Immature natural killer cell (primary cell): ENCODE measurements at regions not wholly inside any gene's neighbourhood (a gene's known extent, or its start where the extent isn't known, plus 50 kb on each side); places are given as distances from the start of the nearest gene placed in this dataset.

Experiments used
- DNase-seq, 3 donors: peaks; one replicate each; pipeline ENCODE4 v3.0.0; 2022; ENCODE audit warnings: mixed read lengths in 1 of 3
- H3K27ac Mint-ChIP-seq, 6 donors: one replicate each; pipeline ENCODE4 v1.8.0; 2020; ENCODE audit warnings: mixed read lengths in 6 of 6, mild to moderate bottlenecking in 5 of 6, inconsistent platforms in 4 of 6, moderate library complexity in 3 of 6
- H3K27me3 Mint-ChIP-seq, 3 donors: one replicate each; pipeline ENCODE4 v1.8.0; 2020 to 2021; ENCODE audit warnings: low read depth in 3 of 3, mild to moderate bottlenecking in 3 of 3, mixed read lengths in 3 of 3, moderate library complexity in 3 of 3, inconsistent platforms in 1 of 3
- H3K36me3 Mint-ChIP-seq, 3 donors: one replicate each; pipeline ENCODE4 v1.8.0; 2020; ENCODE audit warnings: mixed read lengths in 3 of 3, inconsistent platforms in 2 of 3, mild to moderate bottlenecking in 2 of 3
- H3K4me1 Mint-ChIP-seq, 2 donors: one replicate each; pipeline ENCODE4 v1.8.0; 2020; ENCODE audit warnings: inconsistent platforms in 2 of 2, mild to moderate bottlenecking in 2 of 2, mixed read lengths in 2 of 2, moderate library complexity in 1 of 2
- H3K4me3 Mint-ChIP-seq, 5 donors: one replicate each; pipeline ENCODE4 v1.8.0; 2020; ENCODE audit warnings: mild to moderate bottlenecking in 5 of 5, mixed read lengths in 5 of 5, inconsistent platforms in 3 of 5, moderate library complexity in 3 of 5
- H3K9me3 Mint-ChIP-seq, 6 donors: one replicate each; pipeline ENCODE4 v1.8.0; 2020; ENCODE audit warnings: mild to moderate bottlenecking in 6 of 6, mixed read lengths in 6 of 6, inconsistent platforms in 4 of 6, moderate library complexity in 3 of 6

DNA sequence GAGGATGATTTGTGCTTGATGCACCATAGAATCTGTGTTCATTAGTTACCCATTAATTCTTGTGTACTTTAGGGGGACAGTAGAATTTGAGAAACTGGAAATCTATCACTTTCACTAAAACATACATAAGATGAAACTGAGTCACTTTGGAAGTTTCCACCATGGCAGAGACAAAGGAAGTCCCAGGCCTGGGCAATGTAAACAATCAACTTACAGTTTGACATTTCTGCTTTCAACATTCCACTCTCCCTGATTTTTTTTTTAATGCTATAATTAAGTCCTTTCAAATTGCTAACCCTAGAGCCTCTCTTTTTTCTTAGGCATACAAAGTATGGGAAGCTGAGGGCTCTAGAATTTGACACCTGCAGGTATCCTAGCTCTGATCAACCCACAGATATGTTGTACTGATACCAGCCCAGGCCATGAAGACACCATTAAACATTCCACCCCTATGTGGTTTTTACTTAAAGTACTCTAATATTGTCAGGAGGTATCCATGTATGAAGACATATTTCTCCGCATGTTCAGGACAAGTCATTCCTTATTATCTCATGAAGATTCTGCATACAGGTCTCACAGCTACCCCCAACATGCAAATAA lies 88.5 kb upstream of the GLS start:
- H3K9me3 Mint-ChIP-seq: no peaks in the 10 kb centered on the region
- peaks cover 0 to 5% (median 4%) of the 10 kb centered on the region in 3 donors for H3K27me3 Mint-ChIP-seq
- H3K4me3 Mint-ChIP-seq: peak overlapping the region in 2 of 5 donors; percentile 5 to 62
- no peak for DNase-seq
- peaks cover 15 to 20% of the 10 kb centered on the region in 2 donors for H3K4me1 Mint-ChIP-seq
- H3K27ac Mint-ChIP-seq: peak overlapping the region in 1 of 6 donors; percentile 35
- H3K36me3 Mint-ChIP-seq: no peaks in the 10 kb centered on the region

DNA sequence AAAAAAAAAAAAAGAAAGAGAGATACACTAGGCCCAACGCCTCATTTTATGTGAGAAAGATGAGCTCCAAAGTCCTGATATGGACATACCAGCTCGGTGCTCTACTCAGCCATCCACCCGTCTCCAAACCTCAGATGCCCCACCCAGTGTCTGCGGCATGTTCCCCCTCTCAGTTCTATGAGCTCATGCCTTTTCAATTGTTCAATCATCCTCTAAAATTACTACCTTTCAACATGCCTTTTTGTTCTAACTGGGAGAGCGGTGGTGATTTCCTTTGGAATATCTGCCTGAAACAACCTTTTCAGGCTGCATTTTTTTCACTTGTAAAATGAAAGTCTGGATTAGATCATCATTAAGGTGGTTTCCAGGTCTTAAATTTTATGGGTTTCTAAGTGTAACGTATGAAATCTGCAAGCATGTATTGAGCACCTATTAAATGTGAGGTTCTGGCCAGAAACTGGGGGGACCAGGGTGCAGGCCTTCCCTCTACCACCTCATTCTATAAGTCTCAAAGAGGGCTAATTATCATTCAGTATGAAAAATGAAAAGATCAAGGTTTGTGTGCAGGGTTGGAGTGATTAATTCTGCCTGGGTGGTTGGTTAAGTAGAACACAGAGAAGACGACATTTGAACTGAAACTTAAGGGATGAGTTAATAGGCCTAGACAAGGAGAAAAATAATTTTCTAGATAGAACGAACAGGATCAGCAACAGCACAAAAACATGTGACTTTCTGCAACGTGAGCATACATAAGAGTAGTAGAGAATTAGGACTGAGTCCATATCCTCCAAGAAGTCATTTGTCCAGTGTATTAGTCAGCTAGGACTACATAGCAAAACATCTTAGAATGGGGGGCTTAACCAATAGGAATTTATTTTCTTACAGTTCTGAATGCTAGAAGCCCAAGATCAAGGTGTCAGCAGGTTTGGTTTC lies 87.4 kb upstream of the GLS start:
- Mint-ChIP-seq H3K4me3 (peak overlapping the region in 1 of 5 donors; percentile 2), H3K4me1 (peaks cover 15 to 20% of the 10 kb centered on the region in 2 donors)

DNA sequence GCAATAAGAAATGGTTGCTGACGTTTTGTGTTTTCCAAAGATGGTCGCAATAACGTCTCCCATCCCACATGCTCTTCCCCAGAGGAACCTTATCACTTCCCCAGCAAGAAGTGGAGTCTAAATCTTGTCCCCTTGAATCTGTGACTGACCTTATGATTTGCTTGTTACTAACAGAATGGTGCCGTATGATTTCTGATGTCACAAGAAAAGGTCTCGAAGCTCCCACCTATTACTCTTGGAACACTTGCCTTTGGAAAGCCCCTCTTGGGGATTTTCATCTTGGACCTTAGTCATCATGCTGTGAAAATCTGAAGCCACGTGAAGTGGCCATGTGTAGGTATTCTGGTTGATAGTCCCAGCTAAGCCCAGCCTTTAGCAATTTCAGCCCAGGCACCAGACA lies 86.2 kb upstream of the GLS start:
- no peak overlapping the region for H3K27ac Mint-ChIP-seq
- peaks cover 0 to 4% (median 2%) of the 10 kb centered on the region in 3 donors for H3K27me3 Mint-ChIP-seq
- no peaks in the 10 kb centered on the region for H3K36me3 Mint-ChIP-seq
- no peak overlapping the region for H3K4me3 Mint-ChIP-seq
- DNase-seq: no peak
- H3K9me3 Mint-ChIP-seq: no peaks in the 10 kb centered on the region
- H3K4me1 Mint-ChIP-seq: peaks cover 15 to 20% of the 10 kb centered on the region in 2 donors

More for the DNA sequence above, 87.4 kb upstream of the GLS start:
- Mint-ChIP-seq H3K27me3 (peaks cover 0 to 5% (median 4%) of the 10 kb centered on the region in 3 donors), H3K36me3 (no peaks in the 10 kb centered on the region), H3K9me3 (no peaks in the 10 kb centered on the region), H3K27ac (no peak overlapping the region)
- DNase-seq: peak in 1 of 3 donors; percentile 11

DNA sequence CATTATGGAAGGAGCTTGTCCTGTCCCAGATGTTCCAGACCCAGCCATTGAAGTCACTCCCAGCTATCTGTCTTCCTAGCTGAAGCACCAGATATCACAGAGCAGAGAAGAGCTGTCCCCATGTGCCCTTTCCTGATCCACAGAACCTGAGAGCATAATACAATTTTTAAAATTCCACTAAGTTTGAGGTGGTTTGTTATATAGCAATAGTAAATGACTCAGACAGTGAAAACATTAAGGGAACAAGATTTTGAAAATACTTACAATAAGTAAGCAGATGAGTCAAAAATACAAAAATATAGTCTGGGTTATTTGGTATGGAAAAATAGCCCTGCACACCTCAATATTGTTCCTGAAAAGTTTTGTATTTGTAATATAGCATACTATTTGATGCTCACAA lies 85.8 kb upstream of the GLS start:
- no peak for DNase-seq
- Mint-ChIP-seq H3K9me3 (no peaks in the 10 kb centered on the region), H3K4me3 (no peak overlapping the region), H3K27me3 (peaks cover 0 to 4% (median 2%) of the 10 kb centered on the region in 3 donors), H3K36me3 (no peaks in the 10 kb centered on the region), H3K4me1 (peaks cover 15 to 20% of the 10 kb centered on the region in 2 donors), H3K27ac (no peak overlapping the region)

GRCh38 chr2:190795686-190796085 lies 84.9 kb upstream of the GLS start:
- Mint-ChIP-seq H3K36me3 (no peaks in the 10 kb centered on the region), H3K4me1 (peaks cover 15 to 17% of the 10 kb centered on the region in 2 donors), H3K4me3 (no peak overlapping the region), H3K27me3 (peaks cover 0 to 3% (median 2%) of the 10 kb centered on the region in 3 donors), H3K27ac (no peak overlapping the region), H3K9me3 (no peaks in the 10 kb centered on the region)
- DNase-seq: no peak

GRCh38 chr2:190799999-190800398 lies 80.6 kb upstream of the GLS start:
- no peaks in the 10 kb centered on the region for H3K36me3 Mint-ChIP-seq
- no peak overlapping the region for H3K4me3 Mint-ChIP-seq
- no peak for DNase-seq
- H3K9me3 Mint-ChIP-seq: no peaks in the 10 kb centered on the region
- no peak overlapping the region for H3K27ac Mint-ChIP-seq
- no peaks in the 10 kb centered on the region for H3K27me3 Mint-ChIP-seq
- no peaks in the 10 kb centered on the region for H3K4me1 Mint-ChIP-seq

DNA sequence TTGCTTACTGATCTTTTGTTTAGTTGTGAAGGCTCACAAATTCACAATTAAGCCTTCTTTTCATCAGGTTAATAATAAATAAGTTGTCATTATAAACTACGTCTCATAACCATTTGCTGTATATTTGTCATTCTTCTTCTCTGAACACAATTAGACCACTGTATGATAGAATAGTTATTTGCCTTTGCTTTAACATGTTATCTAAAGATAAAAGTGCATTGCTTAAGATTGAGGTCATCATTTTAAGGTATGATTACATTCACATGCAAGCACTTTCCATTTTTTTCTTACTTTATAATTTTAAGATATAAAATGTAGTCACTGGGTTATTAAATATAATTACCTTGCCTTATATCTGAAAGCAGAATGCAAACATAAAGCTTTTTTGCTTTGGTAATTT lies 80.1 kb upstream of the GLS start:
- Mint-ChIP-seq H3K27ac (no peak overlapping the region), H3K4me1 (no peaks in the 10 kb centered on the region), H3K36me3 (no peaks in the 10 kb centered on the region), H3K27me3 (no peaks in the 10 kb centered on the region), H3K9me3 (no peaks in the 10 kb centered on the region), H3K4me3 (no peak overlapping the region)
- no peak for DNase-seq

DNA sequence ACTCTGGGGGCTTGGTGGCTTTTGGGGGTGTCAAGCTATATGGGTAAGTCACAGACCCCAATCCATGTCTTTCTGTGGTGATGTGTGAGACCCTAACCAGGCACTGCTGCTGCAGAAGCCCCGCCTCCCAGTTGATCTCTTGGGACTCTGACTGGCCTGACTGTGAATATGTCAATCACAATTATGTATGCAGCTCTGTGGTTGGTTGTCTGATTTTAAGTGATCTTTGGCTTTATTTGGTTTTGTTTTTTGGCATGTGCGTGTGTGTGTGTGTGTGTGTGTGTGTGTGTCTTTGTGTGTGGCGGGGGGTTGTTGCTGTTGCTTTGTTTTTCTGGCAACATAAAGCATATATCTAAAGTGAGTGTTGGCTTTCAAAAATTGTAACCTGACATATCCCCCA lies 78.5 kb upstream of the GLS start:
- Mint-ChIP-seq H3K9me3 (no peaks in the 10 kb centered on the region), H3K4me3 (no peak overlapping the region), H3K36me3 (no peaks in the 10 kb centered on the region), H3K27me3 (no peaks in the 10 kb centered on the region), H3K27ac (no peak overlapping the region), H3K4me1 (no peaks in the 10 kb centered on the region)
- DNase-seq: no peak

DNA sequence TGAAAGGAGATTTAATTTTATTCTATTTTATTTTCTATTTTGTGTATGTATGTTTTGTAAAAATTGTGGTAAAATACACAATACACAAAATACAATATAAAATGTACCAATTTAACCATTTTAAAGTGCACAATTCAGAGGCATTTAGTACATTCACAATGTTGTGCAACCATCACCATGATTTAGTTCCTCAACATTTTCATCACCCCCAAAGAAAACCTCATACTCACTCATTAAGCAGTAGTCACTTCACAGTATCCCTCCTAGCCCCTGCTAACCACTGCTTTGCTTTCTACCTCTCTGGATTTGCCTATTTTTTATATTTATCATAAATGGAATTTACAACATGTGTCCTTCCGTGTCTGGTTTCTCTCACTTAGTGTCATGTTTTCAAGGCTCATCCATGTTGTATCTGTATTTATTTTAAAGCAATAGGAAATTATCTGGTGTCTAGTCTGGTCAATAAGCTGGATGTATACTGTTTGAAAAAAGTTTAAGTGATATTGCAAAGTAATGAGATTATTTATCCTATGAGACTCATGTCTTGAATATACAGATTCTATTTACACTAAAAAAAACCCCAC lies 77.9 kb upstream of the GLS start:
- H3K27me3 Mint-ChIP-seq: no peaks in the 10 kb centered on the region
- DNase-seq: no peak
- H3K4me3 Mint-ChIP-seq: no peak overlapping the region
- H3K9me3 Mint-ChIP-seq: no peaks in the 10 kb centered on the region
- H3K4me1 Mint-ChIP-seq: peaks cover 0 to 3% of the 10 kb centered on the region in 2 donors
- H3K36me3 Mint-ChIP-seq: no peaks in the 10 kb centered on the region
- H3K27ac Mint-ChIP-seq: no peak overlapping the region

DNA sequence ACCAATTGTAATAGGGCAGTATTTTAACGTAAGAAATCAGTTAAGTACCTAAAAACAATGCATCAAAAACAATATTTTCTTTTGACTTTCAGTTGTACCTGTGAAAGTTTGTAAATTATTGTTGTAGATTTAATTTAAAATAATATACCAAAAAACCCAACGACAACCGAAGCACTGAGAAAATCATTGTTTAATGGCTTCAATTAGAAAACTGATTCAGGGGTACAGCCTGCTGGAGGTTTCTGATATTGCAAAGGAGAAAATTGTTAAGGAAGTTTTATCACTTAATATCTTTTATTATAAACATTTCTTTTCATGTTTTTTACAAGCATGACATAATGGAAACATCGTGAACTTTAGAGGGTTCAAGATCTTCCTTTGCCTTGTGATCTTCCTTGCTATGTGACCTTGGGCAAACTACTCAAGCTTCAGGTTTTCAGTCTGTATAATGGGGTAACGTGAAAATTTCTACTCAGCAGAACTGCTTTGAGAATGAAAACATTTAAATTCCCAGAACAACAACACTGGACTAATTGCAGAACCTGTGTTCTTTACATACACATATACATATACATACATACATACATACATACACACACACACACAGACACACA lies 76.3 kb upstream of the GLS start:
- Mint-ChIP-seq H3K9me3 (no peaks in the 10 kb centered on the region), H3K27me3 (no peaks in the 10 kb centered on the region), H3K36me3 (peaks cover 0 to 2% (median 0%) of the 10 kb centered on the region in 3 donors), H3K4me1 (peaks cover 0 to 5% of the 10 kb centered on the region in 2 donors), H3K4me3 (no peak overlapping the region), H3K27ac (no peak overlapping the region)
- peak in 2 of 3 donors; percentile 11 to 12 for DNase-seq

DNA sequence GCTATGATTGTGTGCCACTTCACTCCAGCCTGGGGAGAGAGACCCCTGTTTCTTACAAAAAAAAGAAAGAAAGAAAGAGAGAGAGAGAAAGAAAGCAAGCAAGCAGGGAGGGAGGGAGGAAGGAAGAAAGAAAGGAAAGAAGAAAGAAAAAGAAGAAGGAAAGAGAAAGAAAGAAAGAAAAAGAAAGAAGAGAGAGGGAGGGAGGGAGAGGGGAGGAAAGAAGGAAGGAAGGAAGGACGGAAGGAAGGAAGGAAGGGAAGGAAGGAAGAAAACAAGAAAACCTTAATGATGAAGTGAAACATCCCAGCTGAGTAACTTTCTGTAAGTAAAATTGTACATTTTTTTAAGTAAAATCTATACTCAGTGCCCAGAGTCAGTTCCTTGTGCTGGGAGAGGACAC lies 75.5 kb upstream of the GLS start:
- peaks cover 0 to 2% (median 0%) of the 10 kb centered on the region in 3 donors for H3K27me3 Mint-ChIP-seq
- no peak overlapping the region for H3K27ac Mint-ChIP-seq
- H3K36me3 Mint-ChIP-seq: peaks cover 0 to 2% (median 0%) of the 10 kb centered on the region in 3 donors
- H3K9me3 Mint-ChIP-seq: no peaks in the 10 kb centered on the region
- H3K4me1 Mint-ChIP-seq: peaks cover 0 to 5% of the 10 kb centered on the region in 2 donors
- DNase-seq: no peak
- no peak overlapping the region for H3K4me3 Mint-ChIP-seq

GRCh38 chr2:190805843-190806242 lies 74.8 kb upstream of the GLS start:
- peaks cover 0 to 2% (median under 1%) of the 10 kb centered on the region in 3 donors for H3K27me3 Mint-ChIP-seq
- peaks cover 0 to 5% of the 10 kb centered on the region in 2 donors for H3K4me1 Mint-ChIP-seq
- H3K27ac Mint-ChIP-seq: no peak overlapping the region
- no peak for DNase-seq
- no peaks in the 10 kb centered on the region for H3K9me3 Mint-ChIP-seq
- no peak overlapping the region for H3K4me3 Mint-ChIP-seq
- peaks cover 0 to 2% (median 0%) of the 10 kb centered on the region in 3 donors for H3K36me3 Mint-ChIP-seq

- Mint-ChIP-seq H3K27me3 (peaks cover 0 to 4% (median 4%) of the 10 kb centered on the region in 3 donors), H3K4me3 (no peak overlapping the region), H3K4me1 (peaks cover 0 to 5% of the 10 kb centered on the region in 2 donors), H3K36me3 (peaks cover 0 to 2% (median 0%) of the 10 kb centered on the region in 3 donors), H3K27ac (no peak overlapping the region), H3K9me3 (no peaks in the 10 kb centered on the region)
- no peak for DNase-seq
Observed at GRCh38 chr2:190807886-190808285, 72.7 kb upstream of the GLS start.
